ENCODE measurements at regions not wholly inside any gene's neighbourhood (a gene's known extent, or its start where the extent isn't known, plus 50 kb on each side); places are given as distances from the start of the nearest gene placed in this dataset.

GRCh38 chr14:100955201-100955600 lies 51.7 kb upstream of the RTL1 start:
- DNase-seq: no peak

GRCh38 chr14:100962494-100962893 lies 59.0 kb upstream of the RTL1 start:
- DNase-seq: no peak

- no peak for DNase-seq
These were observed 61.8 kb upstream of the RTL1 start for GRCh38 chr14:100965296-100965695.

- DNase-seq: no peak
These were observed 63.7 kb upstream of the RTL1 start for GRCh38 chr14:100967178-100967577.

GRCh38 chr14:100967930-100968329 lies 64.4 kb upstream of the RTL1 start:
- no peak for DNase-seq

- DNase-seq: no peak
These were observed 68.8 kb upstream of the RTL1 start for GRCh38 chr14:100972118-100972897.

GRCh38 chr14:100975671-100976070 lies 72.1 kb upstream of the RTL1 start:
- DNase-seq: no peak

- no peak for DNase-seq
These were observed 75.6 kb upstream of the RTL1 start for GRCh38 chr14:100979079-100979478.

- no peak for DNase-seq
These were observed 76.3 kb upstream of the RTL1 start for GRCh38 chr14:100979780-100980179.

- no peak for DNase-seq
These were observed 77.3 kb upstream of the RTL1 start for GRCh38 chr14:100980823-100981222.

GRCh38 chr14:100981809-100982208 lies 78.3 kb upstream of the RTL1 start:
- DNase-seq: no peak

GRCh38 chr14:100982353-100982752 lies 78.8 kb upstream of the RTL1 start:
- DNase-seq: no peak

GRCh38 chr14:100982762-100983161 lies 79.2 kb upstream of the RTL1 start:
- no peak for DNase-seq

- no peak for DNase-seq
These were observed 80.2 kb upstream of the RTL1 start for GRCh38 chr14:100983710-100984109.

- no peak for DNase-seq
These were observed 84.5 kb upstream of the RTL1 start for GRCh38 chr14:100988011-100988410.

GRCh38 chr14:100988411-100988900 lies 84.9 kb upstream of the RTL1 start:
- DNase-seq: no peak

GRCh38 chr14:100988956-100989355 lies 85.4 kb upstream of the RTL1 start:
- DNase-seq: no peak

GRCh38 chr14:100989924-100990323 lies 86.4 kb upstream of the RTL1 start:
- no peak for DNase-seq

GRCh38 chr14:100994082-100994481 lies 90.6 kb upstream of the RTL1 start:
- DNase-seq: no peak

GRCh38 chr14:100994756-100995330 lies 91.3 kb upstream of the RTL1 start:
- no peak for DNase-seq

- DNase-seq: no peak
These were observed 97.3 kb upstream of the RTL1 start for GRCh38 chr14:101000711-101001250.

GRCh38 chr14:101001311-101002069 lies 98.0 kb upstream of the RTL1 start:
- DNase-seq: no peak

- no peak for DNase-seq
These were observed 99.2 kb upstream of the RTL1 start for GRCh38 chr14:101002738-101003137.

All from central memory CD4-positive, alpha-beta T cell (primary cell).